ENCODE measurements at regions not wholly inside any gene's neighbourhood (a gene's known extent, or its start where the extent isn't known, plus 50 kb on each side); places are given as distances from the start of the nearest gene placed in this dataset.

GRCh38 chr9:134566936-134567335 lies 74.7 kb upstream of the COL5A1 start:
- ChIA-PET POLR2A (no interaction called here), CTCF (interaction anchor here (0.8 kb wide), 1 partner anchor 89 kb away, joined by 3 read pairs; no protein-coding TSS in a partner anchor)
- Histone ChIP-seq H3K4me3 (ENCODE audit: control insufficient read depth in 1 of 7, extremely low read depth in 1 of 7, insufficient read depth in 4 of 7, low read depth in 2 of 7, low read length in 6 of 7) (no peak overlapping the region), H3K9me3 (ENCODE audit: control extremely low read depth in 1 of 5, control insufficient read depth in 4 of 5, insufficient read depth in 2 of 5, low read depth in 1 of 5, low read length in 4 of 5) (peaks cover 1 to 12% (median 4%) of the 10 kb centered on the region in 5 experiments), H3K36me3 (ENCODE audit: control insufficient read depth in 4 of 4, insufficient read depth in 4 of 4, low read length in 3 of 4) (no peaks in the 10 kb centered on the region), H3K27ac (ENCODE audit: insufficient read depth in 1 of 2, low read depth in 1 of 2, low read length in 2 of 2, poor library complexity in 1 of 2, severe bottlenecking in 2 of 2) (no peak overlapping the region), H3K4me1 (ENCODE audit: control extremely low read depth in 1 of 4, control insufficient read depth in 4 of 4, insufficient read depth in 4 of 4, low read length in 3 of 4) (no peaks in the 10 kb centered on the region), H3K27me3 (replicated peaks in 2 of 5; ENCODE audit: control insufficient read depth in 4 of 5, insufficient read depth in 5 of 5, low read length in 4 of 5) (no peaks in the 10 kb centered on the region)
- DNase-seq = no peak
- WGBS (ENCODE audit: insufficient coverage) = 100% methylated on average over 5 of the region's 5 CpGs

- Histone ChIP-seq H3K27me3 (replicated peaks in 2 of 5; ENCODE audit: control insufficient read depth in 4 of 5, insufficient read depth in 5 of 5, low read length in 4 of 5) (no peaks in the 10 kb centered on the region), H3K9me3 (ENCODE audit: control extremely low read depth in 1 of 5, control insufficient read depth in 4 of 5, insufficient read depth in 2 of 5, low read depth in 1 of 5, low read length in 4 of 5) (peaks cover 1 to 12% (median 4%) of the 10 kb centered on the region in 5 experiments), H3K27ac (ENCODE audit: insufficient read depth in 1 of 2, low read depth in 1 of 2, low read length in 2 of 2, poor library complexity in 1 of 2, severe bottlenecking in 2 of 2) (no peak overlapping the region), H3K36me3 (ENCODE audit: control insufficient read depth in 4 of 4, insufficient read depth in 4 of 4, low read length in 3 of 4) (no peaks in the 10 kb centered on the region), H3K4me3 (ENCODE audit: control insufficient read depth in 1 of 7, extremely low read depth in 1 of 7, insufficient read depth in 4 of 7, low read depth in 2 of 7, low read length in 6 of 7) (no peak overlapping the region), H3K4me1 (ENCODE audit: control extremely low read depth in 1 of 4, control insufficient read depth in 4 of 4, insufficient read depth in 4 of 4, low read length in 3 of 4) (no peaks in the 10 kb centered on the region)
- ChIA-PET CTCF (no interaction called here), POLR2A (no interaction called here)
- WGBS (ENCODE audit: insufficient coverage) = 93% methylated on average over 3 of the region's 5 CpGs
- no peak for DNase-seq
Measured at GRCh38 chr9:134568116-134568515, 73.5 kb upstream of the COL5A1 start.

- WGBS (ENCODE audit: insufficient coverage) = no CpG with 5 or more reads among the region's 3 CpGs
- POLR2A ChIA-PET = no interaction called here
- H3K36me3 ChIP-seq (ENCODE audit: control insufficient read depth in 4 of 4, insufficient read depth in 4 of 4, low read length in 3 of 4) = no peaks in the 10 kb centered on the region
- DNase-seq = no peak
- no peak overlapping the region for H3K27ac ChIP-seq (ENCODE audit: insufficient read depth in 1 of 2, low read depth in 1 of 2, low read length in 2 of 2, poor library complexity in 1 of 2, severe bottlenecking in 2 of 2)
- H3K4me1 ChIP-seq (ENCODE audit: control extremely low read depth in 1 of 4, control insufficient read depth in 4 of 4, insufficient read depth in 4 of 4, low read length in 3 of 4) = no peaks in the 10 kb centered on the region
- CTCF ChIA-PET = no interaction called here
- H3K9me3 ChIP-seq (ENCODE audit: control extremely low read depth in 1 of 5, control insufficient read depth in 4 of 5, insufficient read depth in 2 of 5, low read depth in 1 of 5, low read length in 4 of 5) = peaks cover under 1 to 10% (median 4%) of the 10 kb centered on the region in 5 experiments
- H3K27me3 ChIP-seq (replicated peaks in 2 of 5; ENCODE audit: control insufficient read depth in 4 of 5, insufficient read depth in 5 of 5, low read length in 4 of 5) = no peaks in the 10 kb centered on the region
- no peak overlapping the region for H3K4me3 ChIP-seq (ENCODE audit: control insufficient read depth in 1 of 7, extremely low read depth in 1 of 7, insufficient read depth in 4 of 7, low read depth in 2 of 7, low read length in 6 of 7)
Measured at GRCh38 chr9:134568811-134569210, 72.8 kb upstream of the COL5A1 start.

- no peak overlapping the region for H3K27ac ChIP-seq (ENCODE audit: insufficient read depth in 1 of 2, low read depth in 1 of 2, low read length in 2 of 2, poor library complexity in 1 of 2, severe bottlenecking in 2 of 2)
- no peak for DNase-seq
- CTCF ChIA-PET = interaction anchor here (0.8 to 1.3 kb wide), 2 partner anchors 13 to 48 kb away, joined by 3 read pairs; no protein-coding TSS in a partner anchor
- H3K9me3 ChIP-seq (ENCODE audit: control extremely low read depth in 1 of 5, control insufficient read depth in 4 of 5, insufficient read depth in 2 of 5, low read depth in 1 of 5, low read length in 4 of 5) = peaks cover 0 to 10% (median 4%) of the 10 kb centered on the region in 5 experiments
- no peak overlapping the region for H3K4me3 ChIP-seq (ENCODE audit: control insufficient read depth in 1 of 7, extremely low read depth in 1 of 7, insufficient read depth in 4 of 7, low read depth in 2 of 7, low read length in 6 of 7)
- H3K4me1 ChIP-seq (ENCODE audit: control extremely low read depth in 1 of 4, control insufficient read depth in 4 of 4, insufficient read depth in 4 of 4, low read length in 3 of 4) = no peaks in the 10 kb centered on the region
- H3K27me3 ChIP-seq (replicated peaks in 2 of 5; ENCODE audit: control insufficient read depth in 4 of 5, insufficient read depth in 5 of 5, low read length in 4 of 5) = no peaks in the 10 kb centered on the region
- POLR2A ChIA-PET = no interaction called here
- 97% methylated on average over 6 of the region's 7 CpGs for WGBS (ENCODE audit: insufficient coverage)
- H3K36me3 ChIP-seq (ENCODE audit: control insufficient read depth in 4 of 4, insufficient read depth in 4 of 4, low read length in 3 of 4) = no peaks in the 10 kb centered on the region
Measured at GRCh38 chr9:134569626-134570025, 72.0 kb upstream of the COL5A1 start.

GRCh38 chr9:134570151-134570621 lies 71.4 kb upstream of the COL5A1 start:
- Histone ChIP-seq H3K9me3 (ENCODE audit: control extremely low read depth in 1 of 5, control insufficient read depth in 4 of 5, insufficient read depth in 2 of 5, low read depth in 1 of 5, low read length in 4 of 5) (peaks cover 0 to 10% (median 4%) of the 10 kb centered on the region in 5 experiments), H3K27me3 (replicated peaks in 2 of 5; ENCODE audit: control insufficient read depth in 4 of 5, insufficient read depth in 5 of 5, low read length in 4 of 5) (no peaks in the 10 kb centered on the region), H3K27ac (ENCODE audit: insufficient read depth in 1 of 2, low read depth in 1 of 2, low read length in 2 of 2, poor library complexity in 1 of 2, severe bottlenecking in 2 of 2) (no peak overlapping the region), H3K4me1 (ENCODE audit: control extremely low read depth in 1 of 4, control insufficient read depth in 4 of 4, insufficient read depth in 4 of 4, low read length in 3 of 4) (no peaks in the 10 kb centered on the region), H3K36me3 (ENCODE audit: control insufficient read depth in 4 of 4, insufficient read depth in 4 of 4, low read length in 3 of 4) (no peaks in the 10 kb centered on the region), H3K4me3 (ENCODE audit: control insufficient read depth in 1 of 7, extremely low read depth in 1 of 7, insufficient read depth in 4 of 7, low read depth in 2 of 7, low read length in 6 of 7) (no peak overlapping the region)
- POLR2A ChIA-PET = no interaction called here
- DNase-seq = peak in 2 of 3 donors; percentile 28 to 30
- CTCF ChIA-PET = interaction anchor here (0.8 to 1.3 kb wide), 3 partner anchors 13 to 114 kb away, joined by 3 read pairs; no protein-coding TSS in a partner anchor
- 87% methylated on average over 7 of the region's 10 CpGs for WGBS (ENCODE audit: insufficient coverage)

GRCh38 chr9:134570711-134571325 lies 70.8 kb upstream of the COL5A1 start:
- H3K27ac ChIP-seq (ENCODE audit: insufficient read depth in 1 of 2, low read depth in 1 of 2, low read length in 2 of 2, poor library complexity in 1 of 2, severe bottlenecking in 2 of 2) = no peak overlapping the region
- no peaks in the 10 kb centered on the region for H3K4me1 ChIP-seq (ENCODE audit: control extremely low read depth in 1 of 4, control insufficient read depth in 4 of 4, insufficient read depth in 4 of 4, low read length in 3 of 4)
- POLR2A ChIA-PET = no interaction called here
- H3K4me3 ChIP-seq (ENCODE audit: control insufficient read depth in 1 of 7, extremely low read depth in 1 of 7, insufficient read depth in 4 of 7, low read depth in 2 of 7, low read length in 6 of 7) = no peak overlapping the region
- no peaks in the 10 kb centered on the region for H3K36me3 ChIP-seq (ENCODE audit: control insufficient read depth in 4 of 4, insufficient read depth in 4 of 4, low read length in 3 of 4)
- CTCF ChIA-PET = interaction anchor here (1.0 to 1.3 kb wide), 2 partner anchors 12 to 115 kb away, joined by 3 read pairs; no protein-coding TSS in a partner anchor
- H3K9me3 ChIP-seq (ENCODE audit: control extremely low read depth in 1 of 5, control insufficient read depth in 4 of 5, insufficient read depth in 2 of 5, low read depth in 1 of 5, low read length in 4 of 5) = peaks cover 0 to 10% (median under 1%) of the 10 kb centered on the region in 5 experiments
- no peak for DNase-seq
- WGBS (ENCODE audit: insufficient coverage) = 96% methylated on average over 12 of the region's 18 CpGs
- H3K27me3 ChIP-seq (replicated peaks in 2 of 5; ENCODE audit: control insufficient read depth in 4 of 5, insufficient read depth in 5 of 5, low read length in 4 of 5) = no peaks in the 10 kb centered on the region

GRCh38 chr9:134571326-134571931 lies 70.2 kb upstream of the COL5A1 start:
- ChIA-PET POLR2A (no interaction called here), CTCF (interaction anchor here (1.3 kb wide), 1 partner anchor 11 kb away, joined by 3 read pairs; no protein-coding TSS in a partner anchor)
- H3K27ac ChIP-seq (ENCODE audit: insufficient read depth in 1 of 2, low read depth in 1 of 2, low read length in 2 of 2, poor library complexity in 1 of 2, severe bottlenecking in 2 of 2) = no peak overlapping the region
- no peak for DNase-seq
- no peaks in the 10 kb centered on the region for H3K4me1 ChIP-seq (ENCODE audit: control extremely low read depth in 1 of 4, control insufficient read depth in 4 of 4, insufficient read depth in 4 of 4, low read length in 3 of 4)
- H3K9me3 ChIP-seq (ENCODE audit: control extremely low read depth in 1 of 5, control insufficient read depth in 4 of 5, insufficient read depth in 2 of 5, low read depth in 1 of 5, low read length in 4 of 5) = peaks cover 0 to 8% (median 0%) of the 10 kb centered on the region in 5 experiments
- H3K27me3 ChIP-seq (replicated peaks in 2 of 5; ENCODE audit: control insufficient read depth in 4 of 5, insufficient read depth in 5 of 5, low read length in 4 of 5) = no peaks in the 10 kb centered on the region
- WGBS (ENCODE audit: insufficient coverage) = 77% methylated on average over 11 of the region's 12 CpGs
- no peaks in the 10 kb centered on the region for H3K36me3 ChIP-seq (ENCODE audit: control insufficient read depth in 4 of 4, insufficient read depth in 4 of 4, low read length in 3 of 4)
- H3K4me3 ChIP-seq (ENCODE audit: control insufficient read depth in 1 of 7, extremely low read depth in 1 of 7, insufficient read depth in 4 of 7, low read depth in 2 of 7, low read length in 6 of 7) = no peak overlapping the region
